ENCODE measurements at regions not wholly inside any gene's neighbourhood (a gene's known extent, or its start where the extent isn't known, plus 50 kb on each side); places are given as distances from the start of the nearest gene placed in this dataset.
"Not testable (repeated sequence)": the region's sequence is repeated elsewhere in the genome, so short reads cannot be mapped to it uniquely, and the experiment has no call there.

DNA sequence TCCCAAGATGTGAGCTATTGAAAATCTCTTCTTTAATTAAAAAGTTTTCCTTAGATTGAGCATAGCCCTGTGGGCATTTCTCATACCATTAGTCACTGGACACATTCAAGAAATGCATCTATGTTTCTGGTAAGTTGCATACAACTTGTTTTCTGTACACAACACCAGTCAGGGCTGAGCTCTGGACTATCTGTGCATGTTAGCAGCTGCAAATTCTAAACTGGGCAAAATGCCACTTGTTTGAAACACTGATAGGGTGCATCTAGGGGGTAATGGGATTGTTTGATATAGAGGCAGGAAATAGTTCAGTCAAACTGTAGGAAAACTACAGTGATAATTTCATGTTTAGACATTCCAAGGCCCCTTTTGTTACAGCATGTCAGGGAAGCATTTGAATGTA, 145.6 kb upstream of the NPY start:
- no peak for DNase-seq

DNA sequence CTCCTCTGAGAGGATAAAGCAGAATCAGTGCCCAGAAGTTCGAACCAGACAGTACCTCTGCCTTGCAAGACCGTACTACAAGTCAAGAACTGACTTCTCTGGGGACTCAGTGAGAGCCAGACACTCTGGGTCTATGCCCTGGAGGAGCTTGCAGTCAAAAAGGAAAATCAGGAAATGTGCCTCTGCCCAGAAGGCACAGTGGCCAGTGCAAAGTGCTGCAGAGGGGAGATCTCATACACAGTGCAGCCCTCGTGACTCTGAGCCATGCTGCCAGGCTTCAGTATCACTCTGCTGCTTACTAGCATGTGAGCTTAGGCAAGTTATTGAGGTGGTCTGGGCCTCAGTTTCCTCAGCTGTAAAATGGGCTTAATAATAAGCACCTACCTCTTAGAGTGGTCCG, 144.0 kb upstream of the NPY start:
- DNase-seq, result no peak

DNA sequence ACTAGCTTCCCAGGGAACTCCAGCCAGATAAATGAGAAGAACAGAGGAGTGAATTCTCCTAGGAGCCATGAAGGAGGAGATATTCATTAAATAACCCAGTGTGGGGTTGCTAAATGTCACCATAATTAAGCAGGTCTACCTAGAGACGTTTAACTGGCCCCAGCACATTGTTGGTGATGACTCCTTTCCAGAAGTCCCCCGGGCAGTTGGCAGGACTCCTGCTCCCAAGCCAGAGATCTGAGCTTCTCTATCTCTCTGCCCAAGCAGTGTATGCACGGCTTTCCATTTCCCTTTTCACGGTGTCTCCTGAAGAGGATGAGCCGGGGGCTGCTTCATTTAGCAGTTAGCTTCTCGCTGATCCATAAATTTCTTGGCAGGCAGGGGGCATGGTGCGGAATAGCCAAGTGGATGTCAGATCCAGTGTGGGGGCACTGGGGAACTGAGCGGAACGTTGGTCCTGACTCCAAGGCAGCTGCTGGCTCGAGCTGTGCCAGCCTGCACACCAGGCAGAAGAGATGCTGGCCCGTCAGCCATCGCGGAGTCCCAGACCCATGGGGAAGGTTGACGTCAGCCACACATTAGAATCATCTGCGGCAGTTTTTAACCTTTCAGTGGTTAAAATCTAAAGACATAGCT, 142.0 kb upstream of the NPY start:
- no peak for DNase-seq

DNA sequence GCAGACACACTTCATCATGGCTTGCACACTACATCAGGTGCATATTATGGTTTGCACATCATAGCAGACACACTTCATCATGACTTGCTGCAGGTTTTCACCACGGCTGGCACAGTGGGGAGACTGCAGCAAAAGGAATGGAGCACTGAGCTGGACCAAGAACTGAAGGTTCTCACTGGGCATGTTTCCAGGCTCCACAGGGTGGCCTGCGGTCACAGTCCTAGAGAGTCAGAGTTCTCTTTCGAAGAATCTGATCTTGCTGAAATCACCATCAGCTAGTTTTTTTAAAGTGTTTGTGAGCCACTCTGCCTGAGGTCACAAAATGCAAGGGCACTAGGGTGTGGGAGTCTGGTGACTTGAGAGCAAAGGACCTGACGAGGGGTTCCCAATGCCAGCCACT, 140.4 kb upstream of the NPY start:
- no peak for DNase-seq

DNA sequence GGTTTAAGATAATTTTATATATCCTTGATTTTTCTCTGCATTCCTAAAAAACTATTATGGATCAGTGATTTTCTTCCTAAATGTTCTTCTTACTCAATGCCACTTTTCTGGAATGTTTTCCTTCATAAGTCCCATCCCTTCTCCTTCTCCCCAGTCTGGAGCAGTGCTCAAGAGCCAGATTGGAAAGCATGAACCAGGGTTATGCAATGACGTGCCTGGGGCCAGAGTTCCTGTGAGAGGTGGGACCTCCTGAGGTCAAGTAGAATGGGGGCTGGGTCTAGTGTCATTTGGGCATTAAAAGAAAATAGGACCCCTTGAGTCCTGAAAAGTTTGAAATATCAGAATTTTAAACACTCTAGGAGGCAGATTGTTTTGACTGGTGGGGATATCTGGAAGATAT, 132.0 kb upstream of the NPY start:
- no peak for DNase-seq

DNA sequence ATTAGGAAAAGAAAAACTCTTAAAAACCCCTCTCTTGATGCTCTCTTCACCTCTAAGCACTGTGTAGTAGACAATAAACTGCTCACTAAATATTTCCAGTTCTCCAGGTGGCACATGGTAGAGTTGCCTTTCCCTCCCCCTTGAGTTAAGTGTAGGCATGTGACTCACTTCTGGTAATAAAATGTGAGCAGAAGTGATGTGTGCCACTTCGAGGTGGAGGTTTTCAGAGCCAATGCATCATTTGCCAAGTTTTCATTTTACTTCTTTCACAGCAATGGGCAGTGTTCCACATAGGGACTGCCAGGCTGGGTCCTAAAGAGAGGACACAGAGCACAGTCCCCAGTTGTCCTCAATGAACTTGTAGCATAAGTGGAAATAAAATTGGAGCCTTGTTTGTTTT, 131.6 kb upstream of the NPY start:
- no peak for DNase-seq

DNA sequence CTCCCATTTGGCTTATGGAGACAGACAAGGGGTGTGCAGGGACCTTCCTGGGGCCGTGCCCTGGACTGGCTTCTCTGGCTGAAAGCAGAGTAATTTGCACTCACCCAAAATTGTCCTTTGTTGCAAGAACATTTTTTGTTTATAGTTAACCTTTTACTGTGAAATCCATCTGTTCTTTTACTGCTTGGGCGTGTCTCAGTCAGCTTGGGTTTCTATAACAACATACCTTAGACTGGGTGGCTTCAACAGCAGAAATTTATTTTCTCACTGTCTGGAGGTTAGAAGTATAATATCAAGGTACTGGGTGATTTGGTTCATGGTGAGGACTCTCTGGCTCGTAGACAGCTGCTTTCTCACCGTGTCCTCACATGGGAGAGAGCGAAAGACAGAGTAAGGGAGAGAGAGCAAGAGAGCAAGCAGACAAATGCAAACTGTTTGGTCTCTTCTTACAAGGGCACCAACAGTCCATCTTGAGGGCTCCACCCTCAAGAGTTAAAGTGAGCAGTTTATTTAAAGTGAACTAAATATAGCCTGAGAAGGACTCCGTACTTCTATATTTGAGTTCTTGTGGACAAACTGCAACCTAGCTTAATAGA, 131.0 kb upstream of the NPY start:
- DNase-seq, result no peak

DNA sequence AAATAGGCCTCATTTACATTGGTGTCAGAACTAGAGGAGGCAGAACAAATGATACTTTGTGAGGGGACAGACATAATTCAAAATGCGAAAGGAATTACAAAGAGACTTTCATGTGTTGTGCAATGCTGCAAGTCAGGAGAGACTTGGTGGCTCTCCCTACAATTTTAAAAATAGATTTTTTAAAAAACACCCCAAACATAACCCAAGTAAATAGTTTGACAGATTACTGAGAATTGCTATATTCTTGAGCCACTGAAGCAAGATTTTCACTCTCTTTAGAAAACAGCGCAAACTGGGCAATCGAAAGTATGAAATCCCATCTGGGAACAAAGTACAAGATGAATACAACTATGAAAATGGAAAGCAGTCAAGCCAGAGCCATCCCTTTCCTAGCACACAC, 126.3 kb upstream of the NPY start:
- DNase-seq, result no peak

DNA sequence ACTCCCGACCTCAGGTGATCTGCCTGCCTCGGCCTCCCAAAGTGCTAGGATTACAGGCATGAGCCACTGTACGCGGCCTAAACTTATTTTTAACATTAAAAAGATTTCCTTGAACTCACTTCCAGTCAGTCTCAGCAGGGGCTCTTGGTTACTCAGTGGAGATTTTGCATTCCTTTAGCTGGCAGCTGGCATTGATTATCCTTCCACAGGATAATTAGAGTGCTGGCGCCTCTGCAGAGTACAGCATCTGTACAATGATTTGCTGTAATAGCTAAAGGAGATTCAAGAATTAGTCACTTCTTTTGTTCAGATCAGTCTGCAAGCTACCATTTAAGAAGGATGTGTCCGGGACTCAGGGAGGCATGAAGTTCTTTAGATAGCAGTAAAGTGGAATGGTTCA, 125.0 kb upstream of the NPY start:
- no peak for DNase-seq

DNA sequence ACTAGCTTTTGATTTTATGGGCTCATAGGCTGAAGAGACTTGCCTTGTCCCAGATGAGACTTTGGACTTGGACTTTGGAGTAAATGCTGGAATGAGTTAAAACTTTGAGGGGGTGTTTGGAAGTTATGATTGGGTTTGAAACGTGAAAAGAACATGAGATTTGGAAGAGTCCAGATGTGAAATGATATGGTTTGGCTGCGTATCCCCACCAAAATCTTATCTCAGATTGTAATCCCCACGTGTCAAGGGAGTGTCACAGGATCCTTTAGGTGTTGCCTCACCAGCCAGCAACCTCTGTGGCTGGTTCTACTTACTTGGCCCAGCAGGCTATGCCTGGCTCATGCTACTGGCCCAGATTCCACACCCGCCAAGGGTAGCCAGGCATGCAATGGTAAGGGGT, 119.6 kb upstream of the NPY start:
- no peak for DNase-seq

DNA sequence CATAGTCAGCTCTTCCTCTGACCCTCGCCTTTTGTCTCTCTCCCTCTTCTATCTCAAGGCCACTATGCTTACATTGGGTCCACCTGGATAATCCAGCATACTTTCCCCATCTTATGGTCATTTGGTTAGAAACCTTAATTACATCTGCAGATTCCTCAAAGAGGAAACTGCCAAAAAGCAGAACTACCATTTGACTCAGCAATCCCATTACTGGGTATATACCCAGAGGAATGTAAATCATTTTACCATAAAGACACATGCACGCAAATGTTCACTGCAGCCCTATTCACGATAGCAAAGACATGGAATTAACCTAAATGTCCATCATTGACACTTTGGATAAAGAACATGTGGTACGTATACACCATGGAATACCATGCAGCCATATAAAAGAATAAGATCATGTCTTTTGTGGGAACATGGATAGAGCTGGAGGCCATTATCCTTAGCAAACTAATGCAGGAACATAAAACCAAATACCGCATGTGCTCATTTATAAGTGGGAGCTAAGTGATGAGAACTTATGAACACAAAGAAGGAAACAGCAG, 114.8 kb upstream of the NPY start:
- DNase-seq, result no peak

DNA sequence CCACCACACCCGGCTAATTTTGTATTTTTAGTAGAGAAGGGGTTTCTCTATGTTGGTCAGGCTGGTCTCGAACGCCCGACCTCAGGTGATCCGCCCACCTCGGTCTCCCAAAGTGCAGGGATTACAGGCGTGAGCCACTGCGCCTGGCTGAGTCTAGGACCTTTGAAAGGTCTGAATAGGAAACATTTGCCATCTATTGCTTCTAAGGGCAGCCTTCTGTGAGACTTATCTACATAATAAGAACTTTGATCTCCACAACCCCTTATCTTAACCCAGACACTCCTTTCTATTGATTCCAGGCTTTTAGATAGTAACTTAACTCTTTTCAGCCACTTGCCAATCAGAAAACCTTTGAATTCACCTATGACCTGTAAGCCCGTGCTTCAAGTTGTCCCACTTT, 112.0 kb upstream of the NPY start:
- DNase-seq, result not testable (repeated sequence)

DNA sequence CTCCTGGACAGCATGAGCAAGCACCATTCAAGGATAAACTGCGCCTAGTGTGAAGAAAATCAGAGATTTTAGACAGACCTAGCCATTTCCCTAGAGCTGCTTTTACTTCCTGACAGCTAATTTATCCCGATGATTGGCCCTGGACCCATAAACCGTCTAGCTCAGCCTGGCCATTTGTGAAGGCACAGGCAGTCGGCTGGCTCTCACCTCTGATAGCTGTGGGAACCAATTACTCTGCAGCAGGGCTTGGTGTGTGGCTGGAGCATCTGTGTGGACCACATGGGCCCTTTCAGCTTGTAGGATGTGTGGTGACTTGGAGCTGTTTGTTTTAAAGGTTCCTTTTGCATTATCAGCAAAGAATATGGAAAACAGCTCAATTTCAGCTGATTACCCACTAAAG, 111.1 kb upstream of the NPY start:
- DNase-seq, result no peak

DNA sequence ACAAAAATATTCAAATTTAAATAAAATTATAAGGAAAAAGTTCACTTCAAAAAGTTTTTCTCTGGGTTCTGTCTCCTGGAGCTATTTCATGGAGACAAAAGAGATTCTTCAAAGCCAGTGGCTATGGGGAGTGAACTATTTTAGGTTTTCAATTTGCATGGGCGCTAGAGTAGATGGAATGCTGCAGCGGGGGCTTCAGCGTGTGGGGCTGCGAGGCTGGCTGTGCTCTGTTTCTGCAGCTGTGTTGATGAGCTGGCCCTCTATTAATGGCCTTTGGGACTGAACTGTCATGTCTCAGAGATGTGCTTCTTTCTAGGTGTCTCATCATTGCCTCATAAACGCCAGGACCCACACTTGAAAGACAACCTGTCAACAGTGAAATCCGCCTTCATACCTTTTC, 108.4 kb upstream of the NPY start:
- no peak for DNase-seq

DNA sequence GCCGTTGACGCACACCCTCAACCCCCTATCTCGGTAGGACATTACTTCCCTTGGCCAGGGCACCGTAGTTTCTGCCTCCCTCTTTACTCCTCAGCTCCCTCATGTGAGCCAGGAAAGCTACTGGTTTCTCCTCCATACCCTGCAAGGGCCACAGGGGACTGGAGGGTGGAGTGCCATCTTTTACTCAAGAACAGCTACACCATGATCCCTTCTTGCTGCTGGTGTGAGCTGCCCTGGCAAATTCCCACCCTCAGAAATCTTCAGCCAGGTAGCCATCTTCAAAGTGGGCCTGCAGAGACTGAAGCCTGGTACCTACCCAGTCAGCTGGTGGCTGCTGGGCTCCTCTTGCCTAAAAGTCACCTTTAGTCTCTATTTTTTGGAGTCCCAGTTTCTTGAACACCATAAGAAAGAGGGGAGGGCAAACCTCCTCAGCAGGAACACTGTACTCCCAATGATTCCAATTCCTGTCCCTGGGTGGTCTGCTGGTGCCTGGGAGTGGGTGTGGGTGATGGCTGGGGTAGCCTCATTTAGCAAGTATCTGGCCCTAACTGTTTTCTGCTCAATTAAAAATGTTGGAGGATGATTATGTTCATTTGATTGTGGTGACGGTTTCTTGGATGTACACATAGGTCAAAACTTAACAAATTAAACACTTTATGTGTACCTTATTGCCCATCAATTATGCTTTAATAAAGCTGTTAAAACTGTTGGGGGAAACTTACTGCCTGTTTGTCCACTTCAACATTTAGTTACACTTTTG, 105.0 kb upstream of the NPY start:
- no peak for DNase-seq

DNA sequence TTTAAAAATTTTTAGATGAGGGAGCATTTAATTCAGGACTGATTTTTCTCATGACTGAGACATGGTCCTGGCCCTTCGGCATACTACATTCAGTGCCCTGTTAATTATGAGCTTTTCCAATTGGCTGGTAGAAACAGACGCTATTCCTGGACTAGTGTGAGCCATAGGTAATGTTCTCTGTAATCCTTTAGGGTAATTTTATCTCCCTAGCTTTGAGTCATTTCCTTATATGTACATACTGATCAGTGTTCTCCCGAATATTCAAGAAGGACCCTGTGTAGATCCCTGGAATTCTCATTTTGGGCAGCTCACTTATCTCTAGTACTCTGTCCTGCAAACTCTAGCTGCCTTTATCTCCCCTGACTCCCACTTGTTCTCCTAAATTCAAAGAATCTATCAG, 92.6 kb upstream of the NPY start:
- DNase-seq, result no peak

DNA sequence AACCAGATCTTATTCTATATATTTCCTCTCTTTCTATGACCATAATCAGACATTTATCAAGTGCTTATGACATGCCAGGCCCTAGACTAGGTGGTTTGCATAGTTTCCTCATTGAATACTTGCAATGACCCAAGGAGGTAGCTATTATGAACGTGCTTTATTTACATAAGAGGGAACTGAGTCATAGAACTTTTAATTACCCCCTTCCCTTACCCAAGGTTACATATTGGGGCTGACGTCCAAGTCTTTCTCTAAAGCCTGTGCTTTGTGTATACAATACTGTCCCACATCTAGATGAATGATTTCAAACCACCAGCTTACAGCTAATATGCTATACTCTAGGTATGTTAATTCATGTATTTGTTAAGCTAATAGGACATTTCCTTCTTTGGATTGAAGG, 91.9 kb upstream of the NPY start:
- no peak for DNase-seq

DNA sequence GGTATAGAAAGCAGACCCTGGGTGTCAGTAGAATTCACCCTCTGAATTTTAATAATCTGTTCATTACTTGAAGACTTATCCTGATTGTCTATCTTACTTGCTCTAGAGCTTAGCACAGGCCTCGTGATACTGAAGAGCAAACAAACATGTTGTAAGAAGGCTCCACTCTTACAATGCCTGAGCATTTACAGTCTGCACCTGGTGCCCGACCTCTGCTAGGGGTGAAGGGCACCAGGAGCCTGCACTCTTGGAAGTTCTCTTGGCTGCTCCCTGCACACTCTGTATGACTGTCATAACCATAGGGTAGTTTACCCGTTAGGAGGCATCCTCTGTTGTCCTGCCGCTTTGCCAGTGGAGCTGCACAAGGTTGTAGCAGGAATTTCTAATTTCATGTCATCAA, 91.3 kb upstream of the NPY start:
- no peak for DNase-seq

DNA sequence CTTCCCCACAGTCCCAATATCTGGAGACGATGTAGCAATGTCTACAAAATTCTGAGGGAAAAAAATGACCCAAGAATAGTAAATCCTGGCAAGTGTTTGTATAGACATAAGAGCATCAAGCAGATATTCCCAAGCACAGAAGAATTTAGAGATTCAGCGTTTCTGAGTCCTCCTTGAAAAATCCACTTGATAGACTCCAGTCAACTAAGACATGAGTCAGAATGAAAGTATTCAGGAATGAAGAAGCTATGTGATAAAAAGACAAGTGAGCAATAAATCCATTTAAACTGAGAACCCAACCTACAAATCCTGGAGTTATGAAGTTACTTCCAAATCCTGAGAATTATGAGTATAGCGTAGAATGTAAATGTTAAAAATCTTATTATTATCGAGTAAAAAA, 86.1 kb upstream of the NPY start:
- DNase-seq, result no peak

DNA sequence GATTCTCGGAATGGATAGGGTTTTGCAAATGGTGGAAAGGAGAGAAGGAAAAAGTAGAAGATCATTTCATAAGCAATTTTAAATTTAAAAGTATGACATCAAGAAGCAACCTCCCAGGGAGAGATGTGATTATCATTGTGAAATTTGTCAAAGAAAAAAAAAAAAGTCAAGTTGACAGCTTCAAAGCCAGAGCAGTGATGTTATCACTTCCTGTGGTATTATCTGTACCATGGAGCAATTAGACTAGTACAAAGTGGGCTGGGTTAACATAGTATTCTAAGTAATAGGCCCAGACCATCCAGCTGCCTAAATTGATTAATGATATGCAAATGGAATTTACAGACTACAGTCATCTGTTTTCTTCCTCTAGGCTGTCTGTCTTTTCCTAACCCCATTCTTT, 84.0 kb upstream of the NPY start:
- no peak for DNase-seq

DNA sequence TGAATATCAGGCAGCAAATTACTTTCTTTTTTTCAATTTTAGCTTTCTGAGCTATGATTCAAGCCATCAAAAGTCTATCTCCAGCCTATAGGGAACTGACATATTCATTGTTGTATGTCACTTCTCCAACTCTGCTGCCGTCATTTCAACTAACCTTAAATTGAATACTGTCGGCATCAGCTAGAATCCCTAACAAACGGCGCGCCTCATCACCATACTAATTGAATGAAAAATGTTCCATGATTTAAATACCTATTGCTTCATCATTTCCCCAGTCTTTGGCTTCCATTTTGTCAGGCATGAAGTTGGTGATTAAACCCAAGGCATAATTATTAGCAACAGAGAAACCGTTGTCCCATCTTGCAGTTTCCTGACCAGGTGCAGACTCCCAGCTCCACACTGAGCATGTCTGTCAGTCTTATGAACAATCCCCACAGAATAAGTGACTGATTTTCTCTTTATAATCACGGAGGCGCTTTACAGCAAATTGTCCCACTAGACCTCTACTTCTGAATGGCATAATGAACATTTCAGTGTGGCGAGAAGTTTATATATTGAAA, 83.5 kb upstream of the NPY start:
- no peak for DNase-seq

DNA sequence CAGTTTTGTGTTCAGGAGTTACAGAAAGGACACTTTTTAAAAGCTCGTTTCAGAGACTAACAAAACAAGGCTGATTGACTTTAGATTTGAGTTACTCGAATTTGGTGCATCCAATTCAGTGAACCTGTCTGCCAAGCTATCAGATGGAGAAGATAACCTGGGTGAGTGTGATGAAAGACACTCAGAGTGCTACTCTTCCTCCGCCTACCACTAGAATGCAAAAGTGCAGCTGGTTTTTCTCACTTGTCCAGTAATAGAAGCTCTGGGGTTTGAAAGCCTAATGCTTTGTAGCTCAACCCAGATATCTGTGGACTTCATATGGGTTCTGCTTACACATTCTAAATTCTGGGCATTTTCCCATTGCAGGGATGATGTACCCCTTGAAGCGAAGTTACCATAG, 82.8 kb upstream of the NPY start:
- DNase-seq, result no peak

DNA sequence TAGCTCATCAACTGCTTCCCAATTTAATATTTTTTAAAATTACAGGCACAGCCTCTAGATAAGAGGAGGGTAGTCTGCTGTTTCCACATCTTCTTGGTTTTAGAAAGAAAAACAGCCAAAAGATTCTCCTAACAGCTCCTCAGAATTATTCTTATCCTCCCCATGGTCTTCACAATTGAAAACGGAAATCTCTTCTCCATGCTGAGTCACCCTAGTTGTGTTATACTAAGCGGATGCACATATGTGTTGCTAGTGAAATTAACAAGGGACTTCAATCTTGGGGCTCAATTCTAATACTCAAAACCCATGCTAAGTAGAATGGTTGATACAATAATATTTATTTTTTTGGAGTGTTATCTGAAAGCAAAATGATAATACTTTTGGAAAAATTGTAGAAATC, 71.9 kb upstream of the NPY start:
- no peak for DNase-seq

DNA sequence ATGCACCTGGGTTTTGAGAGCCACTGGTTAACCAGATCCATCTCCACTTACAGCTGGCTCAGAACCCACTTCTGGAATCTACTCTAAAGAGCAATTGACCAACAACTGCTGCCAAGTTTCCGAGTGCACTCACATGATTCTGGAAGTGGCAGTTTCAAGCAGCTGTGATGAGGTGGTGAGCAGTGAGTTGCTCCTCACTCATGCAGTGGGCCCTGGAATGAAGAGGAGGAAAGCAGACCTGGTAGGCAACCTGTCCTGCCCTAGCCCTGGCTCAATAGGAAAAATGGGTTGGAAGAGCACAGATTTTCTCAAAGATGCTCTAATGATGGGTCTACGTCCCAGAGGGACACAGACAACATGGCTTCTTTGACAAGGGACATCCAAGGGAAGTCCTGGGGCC, 70.7 kb upstream of the NPY start:
- no peak for DNase-seq

All from NCI-H82 (cell line).